NOMO-1 treated with dmso at 0.1 percent for 144 hours (cell line): ENCODE measurements at regions not wholly inside any gene's neighbourhood (a gene's known extent, or its start where the extent isn't known, plus 50 kb on each side); places are given as distances from the start of the nearest gene placed in this dataset.

Source experiments
- DNase-seq: peaks from one replicate; lab custom pipeline; 2025; ENCODE audit not compliant: unreplicated experiment; lab: John Stamatoyannopoulos, UW

GRCh38 chr14:101101456-101102056 lies 198.0 kb upstream of the RTL1 start:
- DNase-seq, result no peak

- no peak for DNase-seq
Measured at GRCh38 chr14:101102875-101103274, 199.4 kb upstream of the RTL1 start.

GRCh38 chr14:101103321-101103901 lies 199.9 kb upstream of the RTL1 start:
- DNase-seq, result no peak

GRCh38 chr14:101104485-101104884 lies 201.0 kb upstream of the RTL1 start:
- DNase-seq, result no peak

- DNase-seq, result no peak
Measured at GRCh38 chr14:101105045-101105444, 201.5 kb upstream of the RTL1 start.

- DNase-seq, result no peak
Measured at GRCh38 chr14:101108579-101109346, 205.2 kb upstream of the RTL1 start.

- DNase-seq, result no peak
Measured at GRCh38 chr14:101109347-101109638, 205.8 kb upstream of the RTL1 start.

GRCh38 chr14:101109981-101110728 lies 206.6 kb upstream of the RTL1 start:
- no peak for DNase-seq

GRCh38 chr14:101110729-101111619 lies 207.5 kb upstream of the RTL1 start:
- DNase-seq, result no peak

GRCh38 chr14:101111620-101112290 lies 208.2 kb upstream of the RTL1 start:
- DNase-seq, result no peak

GRCh38 chr14:101112351-101113107 lies 209.0 kb upstream of the RTL1 start:
- DNase-seq, result no peak

- no peak for DNase-seq
Measured at GRCh38 chr14:101113108-101113612, 209.6 kb upstream of the RTL1 start.

- DNase-seq, result no peak
Measured at GRCh38 chr14:101113835-101114725, 210.6 kb upstream of the RTL1 start.

GRCh38 chr14:101114726-101115515 lies 211.4 kb upstream of the RTL1 start:
- no peak for DNase-seq

GRCh38 chr14:101115652-101116051 lies 212.1 kb upstream of the RTL1 start:
- DNase-seq, result no peak

GRCh38 chr14:101116065-101116464 lies 212.5 kb upstream of the RTL1 start:
- DNase-seq, result no peak

- no peak for DNase-seq
Measured at GRCh38 chr14:101116486-101117130, 213.1 kb upstream of the RTL1 start.
